ENCODE measurements at regions not wholly inside any gene's neighbourhood (a gene's known extent, or its start where the extent isn't known, plus 50 kb on each side); places are given as distances from the start of the nearest gene placed in this dataset.

- no peak for TF ChIP-seq POLR2A (IDR thresholded peaks at IDR 0.05; ENCODE audit: low read length)
- TF ChIP-seq GATA1 (IDR thresholded peaks at IDR 0.05; ENCODE audit: low read depth, low read length) = no peak
These were observed 135.8 kb downstream of the SYF2 start for GRCh38 chr1:25096307-25097150.
